RWPE2 (cell line): ENCODE measurements at regions not wholly inside any gene's neighbourhood (a gene's known extent, or its start where the extent isn't known, plus 50 kb on each side); places are given as distances from the start of the nearest gene placed in this dataset.
A peak's percentile ranks its signal among the peaks of the same experiment; 100 is the strongest.

ENCODE experiments used
- ATAC-seq: fragments of 200-7000 bp; cut with Tn5 transposase; 3 replicates; pipeline ENCODE4 v1.9.1; 2021; ENCODE audit warnings: low read depth
- DNase-seq: peaks from one replicate; pipeline ENCODE4 v3.0.0-alpha.2; 2020; ENCODE audit warnings: low spot score
- H3K27ac ChIP-seq: fragments of 450-650 bp; 2 replicates; pipeline ENCODE4 v1.5.1; 2017; ENCODE audit warnings: mild to moderate bottlenecking; ENCODE audit not compliant: poor library complexity, severe bottlenecking
- H3K27me3 ChIP-seq: fragments of 250-450 bp; sonication (Bioruptor Pico); 2 replicates; pipeline ENCODE4 v1.5.1; 2021; ENCODE audit warnings: mild to moderate bottlenecking, moderate library complexity; ENCODE audit not compliant: insufficient read depth, poor library complexity, severe bottlenecking
- H3K36me3 ChIP-seq: fragments of 250-450 bp; sonication (Bioruptor Pico); 2 replicates; pipeline ENCODE4 v1.5.1; 2020; ENCODE audit warnings: low read depth, mild to moderate bottlenecking, moderate library complexity
- H3K4me1 ChIP-seq: fragments of 250-450 bp; sonication (Bioruptor Pico); 2 replicates; pipeline ENCODE4 v1.5.1; 2021; ENCODE audit warnings: mild to moderate bottlenecking, moderate library complexity; ENCODE audit not compliant: insufficient read depth, poor library complexity, severe bottlenecking
- H3K4me3 ChIP-seq: fragments of 250-450 bp; sonication (Bioruptor Pico); 2 replicates; pipeline ENCODE4 v1.5.1; 2021; ENCODE audit warnings: mild to moderate bottlenecking, moderate library complexity; ENCODE audit not compliant: severe bottlenecking
- H3K9me3 ChIP-seq: fragments of 250-450 bp; sonication (Bioruptor Pico); 2 replicates; pipeline ENCODE4 v1.5.1; 2021; ENCODE audit warnings: mild to moderate bottlenecking, moderate library complexity; ENCODE audit not compliant: severe bottlenecking
- CTCF ChIP-seq: fragments of 450-650 bp; IDR thresholded peaks from one replicate; pipeline ENCODE4 v1.5.1; 2017; ENCODE audit warnings: mild to moderate bottlenecking, moderate library complexity; ENCODE audit not compliant: poor library complexity, severe bottlenecking

GRCh38 chr14:103186909-103187586 is 63.8 kb downstream of the TNFAIP2 start:
- Histone ChIP-seq H3K36me3 (no peaks in the 10 kb centered on the region), H3K4me3 (no peak overlapping the region), H3K27me3 (no peaks in the 10 kb centered on the region), H3K4me1 (peaks cover 8% of the 10 kb centered on the region), H3K9me3 (no peaks in the 10 kb centered on the region), H3K27ac (no peak overlapping the region)
- DNase-seq = no peak
- TF ChIP-seq CTCF = no peak
- no peak for ATAC-seq

GRCh38 chr14:103187911-103188310 is 64.7 kb downstream of the TNFAIP2 start:
- no peak for TF ChIP-seq CTCF
- H3K27ac ChIP-seq = no peak overlapping the region
- DNase-seq (no peak), ATAC-seq (no peak)
- H3K4me3 ChIP-seq = no peak overlapping the region
- no peaks in the 10 kb centered on the region for H3K27me3 ChIP-seq
- no peaks in the 10 kb centered on the region for H3K36me3 ChIP-seq
- peaks cover 8% of the 10 kb centered on the region for H3K4me1 ChIP-seq
- H3K9me3 ChIP-seq = no peaks in the 10 kb centered on the region

DNA sequence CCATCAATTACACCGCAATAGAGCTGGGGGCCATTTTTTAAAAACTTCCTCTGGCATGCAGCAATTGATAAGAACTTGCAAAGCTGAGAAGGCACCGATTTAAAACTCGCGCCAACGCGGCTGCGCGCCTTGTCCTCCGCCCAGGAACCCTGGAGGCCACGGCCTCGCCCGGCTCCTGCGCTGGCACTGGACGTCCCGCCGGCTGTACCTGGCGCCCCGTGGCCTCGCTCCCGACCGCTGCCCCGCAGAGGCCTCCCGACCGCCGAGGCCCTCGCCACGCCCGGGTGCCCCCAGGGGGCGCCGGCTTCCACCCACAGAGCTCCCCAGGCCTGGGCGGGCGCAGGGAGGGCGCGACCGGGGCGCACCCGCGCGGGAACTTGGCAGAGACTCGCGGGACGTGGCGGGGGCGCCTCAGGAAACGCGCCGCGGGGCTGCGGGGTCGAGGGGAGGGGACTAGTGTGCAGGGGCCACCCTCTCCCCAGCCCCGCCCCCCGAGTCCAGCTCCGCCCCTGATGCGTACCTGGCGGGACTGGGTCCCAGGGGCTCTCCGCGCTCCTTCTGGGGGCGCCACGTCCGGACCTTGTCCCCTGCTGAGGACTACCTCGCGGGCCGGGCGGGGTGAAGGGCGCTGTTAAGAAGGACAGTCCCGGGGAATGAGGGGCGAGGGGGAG is 65.7 kb downstream of the TNFAIP2 start:
- Histone ChIP-seq H3K4me3 (peak overlapping the region; percentile 30), H3K27ac (no peak overlapping the region), H3K9me3 (no peaks in the 10 kb centered on the region), H3K36me3 (no peaks in the 10 kb centered on the region), H3K27me3 (no peaks in the 10 kb centered on the region), H3K4me1 (peaks cover 8% of the 10 kb centered on the region)
- ATAC-seq (peak; percentile 59), DNase-seq (no peak)
- peak; percentile 70 for TF ChIP-seq CTCF

DNA sequence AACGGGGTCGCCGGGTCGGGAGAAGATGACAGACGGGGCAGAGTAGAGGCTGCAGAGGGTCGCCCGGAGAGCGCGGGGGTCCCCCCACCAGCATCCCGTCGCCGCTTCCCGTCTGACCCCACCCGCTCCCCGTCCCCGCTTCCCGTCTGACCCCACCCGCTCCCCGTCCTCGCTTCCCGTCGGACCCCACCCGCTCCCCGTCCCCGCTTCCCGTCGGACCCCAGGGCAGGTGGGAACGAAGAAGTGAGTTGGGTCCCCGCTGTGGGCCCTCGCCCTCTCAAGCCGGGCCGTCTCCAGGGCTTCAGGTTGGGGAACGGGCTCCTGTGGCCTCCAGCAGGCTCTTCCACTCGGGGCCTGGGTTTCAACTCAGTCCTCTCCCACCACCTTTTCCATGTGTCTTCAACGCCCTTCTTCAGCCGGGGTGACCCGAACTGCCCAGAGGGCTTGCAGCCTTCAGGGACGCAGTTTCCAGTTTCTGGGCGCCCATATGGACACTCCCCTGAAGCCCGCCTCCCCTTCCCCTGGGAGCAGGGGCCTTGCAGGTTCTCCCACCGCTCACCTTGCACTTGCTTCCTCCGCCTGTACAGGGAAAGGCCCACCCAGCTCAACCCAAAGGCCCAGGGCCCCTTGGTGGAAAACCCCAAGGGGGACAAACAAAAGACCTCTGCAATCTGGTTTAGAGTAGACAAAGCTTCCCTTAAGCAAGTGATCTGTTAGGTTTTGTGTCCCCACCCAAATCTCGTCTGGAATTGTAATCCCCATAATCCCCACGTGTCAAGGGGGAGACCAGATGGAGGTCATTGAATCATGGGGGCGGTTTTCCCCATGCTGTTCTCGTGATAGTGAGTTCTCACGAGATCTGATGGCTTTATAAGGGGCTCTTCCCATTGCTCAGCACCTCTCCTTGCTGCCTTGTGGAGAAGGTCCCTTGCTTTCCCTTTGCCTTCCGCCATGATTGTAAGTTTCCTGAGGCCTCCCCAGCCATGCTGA is 66.5 kb downstream of the TNFAIP2 start:
- Histone ChIP-seq H3K4me1 (peaks cover 16% of the 10 kb centered on the region), H3K27me3 (no peaks in the 10 kb centered on the region), H3K4me3 (no peak overlapping the region), H3K27ac (no peak overlapping the region), H3K9me3 (no peaks in the 10 kb centered on the region), H3K36me3 (no peaks in the 10 kb centered on the region)
- no peak for ATAC-seq
- DNase-seq = no peak
- TF ChIP-seq CTCF = no peak
